Panc1 (cell line): ENCODE measurements at regions not wholly inside any gene's neighbourhood (a gene's known extent, or its start where the extent isn't known, plus 50 kb on each side); places are given as distances from the start of the nearest gene placed in this dataset.

ENCODE experiments used
- ATAC-seq: fragments of 200-7000 bp; cut with Tn5 transposase; 2 replicates; pipeline ENCODE4 v1.9.1; 2020; ENCODE audit warnings: mild to moderate bottlenecking, moderate library complexity
- BruUV-seq: library from RNA; stranded (reverse); fragments of 400-500 nt; replicated peaks from 2 replicates; lab custom pipeline; 2021; lab: Mats Ljungman, UMichigan
- CTCF ChIA-PET: fragments of 300-600 bp; sonication (Branson Sonifier 250); formaldehyde crosslinking; loops from one replicate; lab custom pipeline; 2022; ENCODE audit warnings: antibody characterized with exemption; lab: Charles Lee
- POLR2A ChIA-PET: fragments of 300-600 bp; sonication (Branson Sonifier 250); formaldehyde crosslinking; loops from one replicate; lab custom pipeline; 2022; ENCODE audit warnings: antibody characterized with exemption; lab: Charles Lee
- DNase-seq: peaks from one replicate; pipeline ENCODE4 v3.0.0-alpha.2; 2010; ENCODE audit warnings: low read depth, low spot score
- H3K27ac ChIP-seq: 2 replicates; pipeline ENCODE4 v1.5.1; 2011; ENCODE audit warnings: mild to moderate bottlenecking, low read length, inconsistent platforms
- H3K27me3 ChIP-seq: fragments of 200-500 bp; sonication (Bioruptor generic); 2 replicates; pipeline ENCODE4 v1.6.0; 2014; ENCODE audit warnings: low read length, inconsistent platforms; ENCODE audit not compliant: control insufficient read depth, insufficient read depth
- H3K36me3 ChIP-seq: fragments of 200-500 bp; sonication (Bioruptor generic); 2 replicates; pipeline ENCODE4 v1.5.1; 2014; ENCODE audit warnings: inconsistent platforms, mild to moderate bottlenecking, low read length, moderate library complexity; ENCODE audit not compliant: control insufficient read depth, insufficient read depth
- H3K4me1 ChIP-seq: 2 replicates; pipeline ENCODE4 v1.5.1; 2011; ENCODE audit warnings: inconsistent platforms, mild to moderate bottlenecking, low read length, moderate library complexity; ENCODE audit not compliant: control insufficient read depth, insufficient read depth
- H3K4me3 ChIP-seq, 2 experiments: 2 replicates each; pipeline ENCODE4 v1.5.1; 2011 to 2012; ENCODE audit warnings: low read depth in 2 of 2, low read length in 2 of 2, mild to moderate bottlenecking in 2 of 2, inconsistent platforms in 1 of 2, moderate library complexity in 1 of 2
- H3K9me3 ChIP-seq: fragments of 200-500 bp; sonication (Bioruptor generic); 2 replicates; pipeline ENCODE4 v1.5.1; 2014; ENCODE audit warnings: low read depth, mild to moderate bottlenecking, inconsistent platforms, low read length, moderate library complexity; ENCODE audit not compliant: control insufficient read depth, insufficient read depth
- POLR2AphosphoS5 ChIP-seq: IDR thresholded peaks from 2 replicates; pipeline ENCODE4 v1.6.1; 2012; ENCODE audit warnings: mild to moderate bottlenecking, low read depth, low read length, moderate library complexity
- SIN3A ChIP-seq: IDR thresholded peaks from 2 replicates; pipeline ENCODE4 v1.6.1; 2012; ENCODE audit warnings: low read depth, mild to moderate bottlenecking, low read length, moderate library complexity, borderline replicate concordance; ENCODE audit not compliant: insufficient read depth
- TCF7L2 ChIP-seq: IDR thresholded peaks from 2 replicates; pipeline ENCODE4 v1.6.1; 2011; ENCODE audit warnings: mild to moderate bottlenecking, low read depth, low read length, inconsistent platforms
- in situ Hi-C: cut with HindIII; loops from 2 replicates; pipeline ENCODE4 v1.10.0; 2016; ENCODE audit warnings: low sequenced_read_pairs, low pct_unique_long_range_greater_than_20kb
- intact Hi-C: fragments of 100-400 bp; cut with micrococcal nuclease; formaldehyde crosslinking; loops from one replicate; pipeline ENCODE4 v1.10.0; 2022; ENCODE audit not compliant: unreplicated experiment
- TF ChIP-seq, protein P1 (sequence below): fragments of 450-650 bp; IDR thresholded peaks from 2 replicates; pipeline ENCODE4 v1.5.1; 2017; ENCODE audit warnings: mild to moderate bottlenecking
- TF ChIP-seq, protein P2 (sequence below), 2 experiments: IDR thresholded peaks; 2 replicates each; pipeline ENCODE4 v1.6.1; 2011 to 2012; ENCODE audit warnings: low read depth in 2 of 2, control low read depth in 1 of 2, low read length in 1 of 2, mild to moderate bottlenecking in 1 of 2, moderate library complexity in 1 of 2; ENCODE audit not compliant: insufficient read depth in 1 of 2

DNA sequence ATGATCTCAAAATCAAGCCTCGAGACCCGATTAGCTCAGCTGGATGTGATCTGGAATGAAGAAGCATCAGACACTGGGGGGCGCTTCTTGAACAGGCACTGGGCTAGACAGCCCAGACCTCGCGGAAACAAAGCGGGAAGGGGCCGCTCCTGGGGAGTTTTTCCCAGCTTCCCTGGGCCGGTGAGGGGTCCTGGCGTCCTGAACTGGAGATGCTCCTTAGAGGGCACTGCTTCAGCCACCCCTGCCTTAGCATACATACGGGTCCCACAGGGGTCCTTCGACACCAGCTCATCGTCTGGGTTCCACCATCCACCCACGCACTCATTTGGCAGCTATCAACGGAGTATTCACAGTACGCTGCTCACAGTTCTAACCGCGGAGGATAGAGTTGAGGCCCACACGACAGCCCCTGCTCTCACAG is 146.7 kb downstream of the TSN start:
- DNase-seq (no peak), ATAC-seq (no peak)
- in situ Hi-C loops (no loop called here), intact Hi-C loops (no loop called here)
- BruUV-seq: no TSS peak
- TF ChIP-seq TCF7L2: no peak
- TF ChIP-seq, protein P1, sequence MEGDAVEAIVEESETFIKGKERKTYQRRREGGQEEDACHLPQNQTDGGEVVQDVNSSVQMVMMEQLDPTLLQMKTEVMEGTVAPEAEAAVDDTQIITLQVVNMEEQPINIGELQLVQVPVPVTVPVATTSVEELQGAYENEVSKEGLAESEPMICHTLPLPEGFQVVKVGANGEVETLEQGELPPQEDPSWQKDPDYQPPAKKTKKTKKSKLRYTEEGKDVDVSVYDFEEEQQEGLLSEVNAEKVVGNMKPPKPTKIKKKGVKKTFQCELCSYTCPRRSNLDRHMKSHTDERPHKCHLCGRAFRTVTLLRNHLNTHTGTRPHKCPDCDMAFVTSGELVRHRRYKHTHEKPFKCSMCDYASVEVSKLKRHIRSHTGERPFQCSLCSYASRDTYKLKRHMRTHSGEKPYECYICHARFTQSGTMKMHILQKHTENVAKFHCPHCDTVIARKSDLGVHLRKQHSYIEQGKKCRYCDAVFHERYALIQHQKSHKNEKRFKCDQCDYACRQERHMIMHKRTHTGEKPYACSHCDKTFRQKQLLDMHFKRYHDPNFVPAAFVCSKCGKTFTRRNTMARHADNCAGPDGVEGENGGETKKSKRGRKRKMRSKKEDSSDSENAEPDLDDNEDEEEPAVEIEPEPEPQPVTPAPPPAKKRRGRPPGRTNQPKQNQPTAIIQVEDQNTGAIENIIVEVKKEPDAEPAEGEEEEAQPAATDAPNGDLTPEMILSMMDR: no peak; the same call in 1 of the 2 replicates
- TF ChIP-seq SIN3A: no peak
- TF ChIP-seq POLR2AphosphoS5: no peak
- TF ChIP-seq, protein P2, sequence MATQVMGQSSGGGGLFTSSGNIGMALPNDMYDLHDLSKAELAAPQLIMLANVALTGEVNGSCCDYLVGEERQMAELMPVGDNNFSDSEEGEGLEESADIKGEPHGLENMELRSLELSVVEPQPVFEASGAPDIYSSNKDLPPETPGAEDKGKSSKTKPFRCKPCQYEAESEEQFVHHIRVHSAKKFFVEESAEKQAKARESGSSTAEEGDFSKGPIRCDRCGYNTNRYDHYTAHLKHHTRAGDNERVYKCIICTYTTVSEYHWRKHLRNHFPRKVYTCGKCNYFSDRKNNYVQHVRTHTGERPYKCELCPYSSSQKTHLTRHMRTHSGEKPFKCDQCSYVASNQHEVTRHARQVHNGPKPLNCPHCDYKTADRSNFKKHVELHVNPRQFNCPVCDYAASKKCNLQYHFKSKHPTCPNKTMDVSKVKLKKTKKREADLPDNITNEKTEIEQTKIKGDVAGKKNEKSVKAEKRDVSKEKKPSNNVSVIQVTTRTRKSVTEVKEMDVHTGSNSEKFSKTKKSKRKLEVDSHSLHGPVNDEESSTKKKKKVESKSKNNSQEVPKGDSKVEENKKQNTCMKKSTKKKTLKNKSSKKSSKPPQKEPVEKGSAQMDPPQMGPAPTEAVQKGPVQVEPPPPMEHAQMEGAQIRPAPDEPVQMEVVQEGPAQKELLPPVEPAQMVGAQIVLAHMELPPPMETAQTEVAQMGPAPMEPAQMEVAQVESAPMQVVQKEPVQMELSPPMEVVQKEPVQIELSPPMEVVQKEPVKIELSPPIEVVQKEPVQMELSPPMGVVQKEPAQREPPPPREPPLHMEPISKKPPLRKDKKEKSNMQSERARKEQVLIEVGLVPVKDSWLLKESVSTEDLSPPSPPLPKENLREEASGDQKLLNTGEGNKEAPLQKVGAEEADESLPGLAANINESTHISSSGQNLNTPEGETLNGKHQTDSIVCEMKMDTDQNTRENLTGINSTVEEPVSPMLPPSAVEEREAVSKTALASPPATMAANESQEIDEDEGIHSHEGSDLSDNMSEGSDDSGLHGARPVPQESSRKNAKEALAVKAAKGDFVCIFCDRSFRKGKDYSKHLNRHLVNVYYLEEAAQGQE (IDR thresholded peaks at IDR 0.05; ENCODE audit: insufficient read depth in 1 of 2, low read depth in 2 of 2, low read length in 1 of 2): no peak
- Histone ChIP-seq H3K27me3 (no peaks in the 10 kb centered on the region), H3K4me1 (no peaks in the 10 kb centered on the region), H3K4me3 (no peak overlapping the region), H3K27ac (no peak overlapping the region), H3K9me3 (no peaks in the 10 kb centered on the region), H3K36me3 (no peaks in the 10 kb centered on the region)
- ChIA-PET CTCF (no interaction called here), POLR2A (no interaction called here)

DNA sequence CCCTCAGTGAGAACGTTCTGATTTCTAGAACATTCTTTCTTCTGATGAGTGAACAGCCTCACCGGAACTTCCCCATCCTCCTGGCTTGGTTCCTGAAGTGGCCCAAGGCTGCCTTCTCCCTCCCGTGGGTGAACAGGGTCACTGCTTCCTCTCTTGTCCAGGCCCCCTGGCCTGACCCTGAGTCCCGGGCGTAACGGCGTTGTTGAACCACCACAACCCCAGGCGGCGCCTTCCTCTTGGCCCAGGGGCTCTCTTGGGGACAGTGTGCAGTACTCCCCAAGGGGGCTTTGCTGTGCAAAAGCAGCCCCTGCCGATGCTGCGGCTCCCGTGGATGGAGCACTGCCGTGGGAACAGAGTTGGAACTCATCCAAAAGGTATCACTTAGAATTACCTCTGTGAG is 147.2 kb downstream of the TSN start:
- ATAC-seq: no peak
- DNase-seq: no peak
- TF ChIP-seq, protein P1: no peak
- TF ChIP-seq POLR2AphosphoS5: no peak
- TF ChIP-seq, protein P2 (IDR thresholded peaks at IDR 0.05; ENCODE audit: insufficient read depth in 1 of 2, low read depth in 2 of 2, low read length in 1 of 2): no peak
- no peak for TF ChIP-seq SIN3A
- TF ChIP-seq TCF7L2: no peak
- Histone ChIP-seq H3K36me3 (no peaks in the 10 kb centered on the region), H3K9me3 (no peaks in the 10 kb centered on the region), H3K27me3 (no peaks in the 10 kb centered on the region), H3K4me3 (no peak overlapping the region), H3K4me1 (no peaks in the 10 kb centered on the region), H3K27ac (no peak overlapping the region)
- ChIA-PET POLR2A (no interaction called here), CTCF (no interaction called here)
- in situ Hi-C loops (no loop called here), intact Hi-C loops (no loop called here)
- no TSS peak for BruUV-seq
